ENCODE measurements at regions not wholly inside any gene's neighbourhood (a gene's known extent, or its start where the extent isn't known, plus 50 kb on each side); places are given as distances from the start of the nearest gene placed in this dataset.

DNA sequence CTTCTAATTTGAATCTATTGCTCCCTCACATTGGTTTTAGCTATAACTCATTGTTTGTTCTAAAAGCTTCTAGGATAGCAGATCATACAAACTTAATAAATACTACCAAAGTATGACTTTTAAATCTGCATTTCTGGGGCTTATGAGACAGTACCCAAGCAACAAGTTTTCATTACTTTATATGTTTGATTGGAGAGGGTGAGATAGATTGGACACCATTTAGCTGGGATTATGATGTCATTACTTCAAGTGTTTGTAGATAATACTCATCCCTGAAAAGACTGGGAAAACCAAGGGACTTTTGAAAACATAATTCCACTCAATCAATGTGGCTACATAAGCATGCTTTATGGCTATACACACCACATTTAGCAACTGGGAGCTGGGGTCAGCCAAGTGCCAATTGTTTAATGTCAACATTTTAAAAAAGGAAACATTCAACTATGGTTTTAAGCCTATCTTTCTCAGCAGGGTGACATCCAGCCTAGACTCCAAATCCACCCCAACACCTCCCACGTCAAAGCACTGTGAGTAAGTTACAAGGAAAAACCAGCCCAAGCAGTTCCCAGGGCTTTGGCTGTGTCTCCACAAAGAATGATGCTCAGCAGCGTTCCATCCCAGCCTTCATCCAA lies 119.9 kb downstream of the ETAA1 start:
- peak in 1 of 3 experiments; percentile 26 for DNase-seq

DNA sequence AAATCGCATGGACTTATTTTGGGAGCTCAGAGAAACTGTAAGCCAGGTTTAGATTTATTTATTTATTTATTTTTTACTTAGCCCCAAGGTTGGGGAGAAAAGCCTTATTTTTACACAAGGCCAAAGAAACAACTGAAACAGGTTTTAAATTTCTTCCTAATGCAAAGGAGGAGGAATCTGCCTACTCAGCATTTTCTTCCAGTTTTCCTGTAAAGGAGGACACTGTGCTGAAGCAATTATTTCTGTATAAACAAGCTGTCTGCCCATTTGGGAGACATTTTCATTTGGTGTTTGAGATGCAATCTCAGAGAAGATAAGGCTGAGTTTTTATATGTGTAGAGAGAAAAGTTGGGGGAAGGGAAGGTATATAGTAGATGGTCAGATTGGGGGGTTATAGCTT lies 125.0 kb downstream of the ETAA1 start:
- peak in 1 of 3 experiments; percentile 31 for DNase-seq

DNA sequence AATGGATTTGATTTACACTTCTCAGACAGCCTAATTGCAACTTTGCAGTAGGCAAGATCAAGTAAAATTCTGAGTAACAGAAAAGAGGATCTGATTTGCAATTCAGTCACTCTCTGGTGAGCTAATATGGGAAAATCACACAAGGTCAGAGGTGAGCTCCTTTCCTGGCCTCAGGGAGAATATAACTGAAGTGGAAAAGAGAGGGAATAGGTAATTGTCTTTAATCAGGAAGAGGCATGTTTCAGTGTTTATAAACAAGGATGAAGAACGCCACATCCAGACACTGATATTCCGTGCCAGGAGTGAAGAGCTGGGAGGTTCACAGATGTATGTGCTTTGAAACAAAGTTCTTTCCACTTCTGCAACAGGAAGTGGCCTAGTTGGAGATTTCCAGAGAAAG lies 127.1 kb downstream of the ETAA1 start:
- DNase-seq, result no peak

- DNase-seq, result no peak
Observed at GRCh38 chr2:67524777-67525176, 127.6 kb downstream of the ETAA1 start.

- no peak for DNase-seq
Observed at GRCh38 chr2:67526283-67526682, 129.2 kb downstream of the ETAA1 start.

DNA sequence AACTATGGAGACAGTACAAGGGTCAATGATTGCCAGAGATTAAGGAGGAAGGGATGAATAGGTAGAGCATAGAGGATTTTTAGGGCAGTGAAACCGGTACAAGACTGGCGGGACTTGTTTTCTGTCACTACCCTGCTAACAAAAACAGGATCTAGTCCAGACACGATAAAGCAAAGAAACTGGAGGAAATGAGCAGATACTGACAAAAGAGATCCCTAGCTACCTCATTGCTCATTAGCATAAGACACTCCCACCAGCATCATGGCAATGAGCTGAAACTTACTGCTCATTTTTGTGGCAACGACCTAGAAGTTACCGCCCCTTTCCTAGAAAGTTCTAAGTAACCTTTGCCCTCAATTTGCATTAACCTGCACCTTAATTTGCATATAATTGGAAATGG lies 131.2 kb downstream of the ETAA1 start:
- DNase-seq, result no peak

DNA sequence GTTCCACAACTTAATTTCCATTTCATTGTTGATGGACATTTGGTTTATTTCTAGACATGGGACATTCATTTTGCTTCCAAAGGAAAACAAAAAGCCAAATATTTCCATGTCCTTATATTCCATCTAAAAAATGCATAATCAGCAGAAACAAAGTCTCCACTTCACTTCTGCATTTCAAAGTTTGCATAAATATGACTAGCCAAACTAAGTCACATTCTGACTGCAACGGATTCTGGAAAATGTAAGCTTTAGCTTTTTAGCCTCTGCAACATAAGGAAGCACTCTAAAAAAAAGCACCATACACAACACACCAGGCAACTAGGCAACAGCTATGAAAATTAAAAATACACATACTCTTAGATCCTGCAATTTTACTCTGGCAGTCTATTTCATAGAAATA lies 135.3 kb downstream of the ETAA1 start:
- no peak for DNase-seq

DNA sequence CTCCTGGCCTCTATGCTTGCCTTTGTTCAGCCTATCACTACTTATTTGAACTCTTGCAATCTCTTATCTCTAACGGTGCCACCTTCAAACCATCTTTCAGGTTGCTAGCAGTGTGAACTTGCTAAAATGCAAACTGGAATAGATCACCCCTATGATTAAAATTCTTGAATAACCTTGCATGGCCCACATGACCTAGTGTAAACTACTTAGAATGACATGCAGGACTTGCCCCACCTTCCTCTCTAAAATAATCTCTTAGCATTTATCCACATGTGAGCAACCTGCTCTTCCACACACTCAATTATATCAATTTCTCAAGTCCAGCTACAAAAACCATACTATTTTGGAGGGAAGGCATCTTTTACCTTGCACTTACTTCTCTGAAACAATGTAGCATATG lies 137.6 kb downstream of the ETAA1 start:
- DNase-seq, result no peak

DNA sequence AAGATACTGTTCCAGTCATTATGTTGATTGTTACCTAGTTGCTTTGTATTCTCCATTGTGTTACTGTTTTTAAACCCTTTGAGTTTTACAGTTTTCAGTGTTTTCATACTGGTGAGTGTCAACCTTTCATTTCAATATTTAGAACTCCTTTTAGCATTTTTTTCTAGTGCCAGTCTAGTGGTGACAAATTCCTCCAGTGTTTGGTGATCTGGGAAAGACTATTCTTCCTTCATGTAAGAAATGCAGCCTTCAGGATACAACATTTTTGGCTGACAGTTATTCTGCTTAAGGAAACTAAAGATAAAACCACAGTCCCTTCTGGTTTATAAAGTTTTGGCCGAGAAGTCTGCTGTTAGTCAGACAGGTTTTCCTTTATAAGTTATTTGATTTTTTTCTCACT lies 143.8 kb downstream of the ETAA1 start:
- DNase-seq, result no peak

DNA sequence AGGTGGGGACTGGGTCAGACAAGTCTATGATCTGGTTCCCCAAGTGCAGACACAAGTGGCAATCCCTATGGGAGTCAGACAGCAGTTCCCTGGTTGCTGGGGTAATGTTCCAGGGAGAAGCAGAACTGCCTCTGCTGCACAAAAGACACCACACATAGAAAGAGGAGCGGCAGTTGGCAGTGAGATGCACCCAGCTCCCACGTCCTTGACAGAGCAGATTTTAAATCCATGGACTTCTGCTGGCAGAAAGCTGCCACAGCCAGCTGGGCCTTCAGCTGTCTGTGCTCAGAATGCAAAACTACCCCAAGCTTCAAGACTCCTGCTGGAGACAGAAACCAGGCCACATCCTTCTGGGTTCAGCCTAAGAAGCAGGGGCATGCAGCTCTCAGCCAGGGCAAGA lies 147.2 kb downstream of the ETAA1 start:
- no peak for DNase-seq

- peak in 2 of 3 experiments; percentile 55 to 80 for DNase-seq
Observed at GRCh38 chr2:67548317-67549201, 151.4 kb downstream of the ETAA1 start.

- DNase-seq, result no peak
Observed at GRCh38 chr2:67559156-67559555, 162.0 kb downstream of the ETAA1 start.

DNA sequence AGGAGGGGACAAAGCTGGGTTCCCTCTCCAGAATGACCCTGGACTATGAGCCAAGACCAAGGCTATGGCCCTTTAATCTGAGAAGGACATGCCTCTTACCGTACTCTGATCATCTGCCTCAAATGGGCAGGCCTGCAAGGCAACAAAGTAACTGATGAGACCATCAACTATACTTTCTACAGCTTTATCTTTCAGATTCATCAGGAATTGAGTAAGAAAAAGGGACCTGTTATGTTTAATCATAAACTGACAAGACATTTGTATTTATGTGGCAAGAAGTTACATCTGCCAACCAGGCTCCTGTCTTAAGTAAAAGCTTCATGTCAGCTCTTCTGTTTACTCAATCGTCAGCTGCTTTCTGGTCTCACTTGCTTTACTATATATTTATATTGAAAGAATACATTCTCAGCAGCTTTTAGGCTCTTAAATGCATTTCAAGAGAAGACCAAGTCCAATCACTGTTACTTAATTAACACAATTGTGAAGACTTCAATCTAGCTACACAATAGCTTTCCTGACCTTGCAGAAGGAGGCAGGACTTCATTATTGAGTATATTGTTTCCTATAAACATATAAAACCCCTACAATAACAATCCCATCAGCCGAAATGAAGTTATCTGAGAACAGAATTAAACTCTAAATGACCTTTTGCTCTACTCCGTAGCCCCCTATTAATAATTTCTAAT lies 163.8 kb downstream of the ETAA1 start:
- no peak for DNase-seq

GRCh38 chr2:67561457-67561965 lies 164.4 kb downstream of the ETAA1 start:
- peak in 2 of 3 experiments; percentile 3 to 55 for DNase-seq

GRCh38 chr2:67564076-67564475 lies 166.9 kb downstream of the ETAA1 start:
- DNase-seq, result no peak

DNA sequence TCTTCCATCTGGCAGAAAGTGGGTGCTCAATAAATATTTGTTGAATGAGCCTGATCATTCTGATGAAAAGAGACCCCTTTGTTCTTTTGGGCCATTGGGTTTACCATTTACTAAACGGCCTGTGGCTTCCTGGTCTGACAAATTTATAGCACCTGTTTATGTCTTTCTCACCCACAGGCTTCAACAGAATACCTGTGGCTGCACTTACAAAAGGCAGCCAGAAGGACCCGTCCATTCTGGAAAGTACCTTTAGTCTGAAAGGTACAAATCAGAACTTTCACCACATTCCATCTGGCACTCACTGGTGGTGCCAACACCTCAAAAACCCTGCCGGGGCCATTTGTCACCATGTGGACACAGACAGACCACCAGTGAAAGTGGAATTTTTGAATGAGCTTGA lies 167.5 kb downstream of the ETAA1 start:
- DNase-seq, result no peak

DNA sequence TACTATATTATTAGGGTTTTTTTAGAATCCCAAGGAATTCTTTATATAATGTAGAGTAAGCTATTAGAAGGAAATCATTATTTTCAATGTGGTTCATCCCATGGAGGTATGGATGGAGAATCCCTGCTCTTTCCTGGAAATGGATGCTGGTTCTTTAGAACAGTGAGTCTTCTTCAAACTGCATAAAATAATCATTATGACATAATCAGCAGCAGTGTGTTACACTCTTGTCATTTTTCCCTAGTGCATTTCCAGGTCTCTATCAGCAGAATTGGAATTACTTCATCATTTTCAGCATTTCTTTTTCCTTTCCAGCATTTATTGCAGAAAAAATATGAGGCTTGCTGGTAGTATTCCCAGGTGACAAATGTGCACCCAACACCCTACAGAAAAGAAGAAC lies 168.1 kb downstream of the ETAA1 start:
- DNase-seq, result no peak

DNA sequence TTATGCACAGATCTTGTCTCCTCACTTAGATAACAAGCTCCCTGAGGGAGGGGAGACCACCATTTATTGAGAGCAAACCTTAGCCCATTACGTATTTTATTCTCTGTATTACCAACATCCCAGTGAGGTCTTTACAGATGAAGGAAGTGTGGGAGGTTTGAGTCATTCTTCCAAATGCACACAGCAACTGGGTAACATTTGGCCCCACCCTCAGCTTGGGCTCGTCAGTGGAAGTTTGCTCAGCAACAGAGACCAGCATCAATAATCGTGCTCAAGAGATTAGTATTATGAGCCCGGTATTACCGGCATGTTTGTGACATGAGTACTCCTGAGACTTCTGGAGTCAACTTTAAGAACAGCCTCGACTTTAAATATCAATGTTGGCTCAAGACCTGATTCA lies 168.6 kb downstream of the ETAA1 start:
- DNase-seq, result no peak

GRCh38 chr2:67566285-67566684 lies 169.2 kb downstream of the ETAA1 start:
- DNase-seq, result no peak

DNA sequence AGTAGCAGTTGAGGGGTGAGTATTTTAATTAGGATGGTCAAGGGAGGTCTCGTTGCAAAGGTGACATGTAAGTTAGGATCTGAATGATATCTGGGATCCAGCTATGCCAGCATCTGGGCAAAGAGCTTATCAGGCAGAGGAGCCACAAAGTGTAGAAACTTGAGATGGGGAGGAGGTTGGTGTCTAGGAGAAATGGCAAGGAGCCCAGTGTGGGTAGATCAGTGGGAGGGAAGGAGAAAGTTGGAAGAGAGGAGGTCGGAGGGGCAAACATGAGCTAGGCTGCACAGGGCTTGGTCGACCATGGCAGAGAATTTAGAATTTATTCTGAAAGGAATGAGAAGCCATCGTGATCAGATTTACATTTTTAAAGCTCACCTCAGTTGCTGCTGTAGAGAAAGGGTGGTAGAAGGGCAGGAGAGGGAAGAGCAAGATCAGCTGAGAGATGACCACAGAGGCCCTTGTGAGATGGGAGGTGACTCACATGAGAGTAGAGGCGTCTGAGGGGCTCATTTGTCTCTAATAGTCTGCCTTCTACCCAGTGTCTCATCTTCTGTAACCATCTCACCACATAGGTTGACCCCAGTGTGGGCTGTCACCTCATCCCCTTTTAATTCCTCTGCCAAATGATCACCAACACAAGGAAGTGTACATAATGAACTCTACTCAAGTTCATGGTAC lies 170.0 kb downstream of the ETAA1 start:
- DNase-seq, result no peak

GRCh38 chr2:67567886-67568285 lies 170.8 kb downstream of the ETAA1 start:
- no peak for DNase-seq

DNA sequence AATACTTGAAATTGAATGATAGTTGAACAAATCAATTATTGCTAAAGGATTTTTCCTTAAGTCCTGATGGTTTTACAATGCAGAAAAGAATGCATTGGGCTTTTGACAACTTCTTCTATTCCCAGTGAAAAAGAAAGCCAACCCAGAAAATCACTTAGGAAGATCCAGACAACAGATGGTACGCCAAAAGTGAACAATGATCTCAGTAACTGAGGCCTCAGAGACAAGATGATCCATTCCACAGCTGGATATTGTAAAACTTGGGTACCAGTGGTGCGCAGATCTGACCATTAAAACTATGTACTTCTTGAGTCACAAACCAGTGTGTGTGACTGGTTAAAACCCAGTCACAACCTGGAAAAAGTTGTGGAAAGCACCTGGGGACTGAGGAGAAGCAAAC lies 173.5 kb downstream of the ETAA1 start:
- no peak for DNase-seq

Measured in NCI-H1417 (cell line).